Endothelial cell of umbilical vein (primary cell): ENCODE measurements at regions not wholly inside any gene's neighbourhood (a gene's known extent, or its start where the extent isn't known, plus 50 kb on each side); places are given as distances from the start of the nearest gene placed in this dataset.

Experiments used
- BruUV-seq: library from RNA; stranded (reverse); fragments of 400-500 nt; replicated peaks from 2 replicates; lab custom pipeline; 2021; lab: Mats Ljungman, UMichigan
- CTCF ChIA-PET: fragments of 300-600, 350-600 bp; sonication (Branson Sonifier 250); formaldehyde crosslinking; loops from one replicate; lab custom pipeline; 2021; ENCODE audit warnings: antibody characterized with exemption, inconsistent platforms; lab: Charles Lee
- POLR2A ChIA-PET: fragments of 300-600, 350-600 bp; sonication (Branson Sonifier 250); formaldehyde crosslinking; loops from one replicate; lab custom pipeline; 2021; ENCODE audit warnings: antibody characterized with exemption, inconsistent platforms; lab: Charles Lee
- DNase-seq: peaks from one replicate; pipeline ENCODE4 v3.0.0-alpha.2; 2011; ENCODE audit warnings: low read depth, low spot score
- FAIRE-seq: peaks from 2 replicates; lab custom pipeline; 2011; peaks lifted over from hg19 to GRCh38; lab: Jason Lieb, UNC
- H2AFZ ChIP-seq: 2 replicates; pipeline ENCODE4 v1.6.0; 2012; ENCODE audit warnings: low read depth, low read length, control low read depth, inconsistent platforms
- H3K27ac ChIP-seq: 2 replicates; pipeline ENCODE4 v1.5.1; 2011; ENCODE audit warnings: low read depth, mild to moderate bottlenecking, control low read depth, low read length, moderate library complexity; ENCODE audit not compliant: insufficient read depth
- H3K27me3 ChIP-seq, 2 experiments: 2 replicates each; pipeline versions ENCODE4 v1.6.0 to v1.6.1; 2011; ENCODE audit warnings: low read length in 2 of 2, mixed read lengths in 1 of 2; ENCODE audit not compliant: control insufficient read depth in 2 of 2, insufficient read depth in 2 of 2
- H3K36me3 ChIP-seq, 2 experiments: 2 replicates in 1 of 2; 3 replicates in 1 of 2; pipeline ENCODE4 v1.5.1; 2011; ENCODE audit warnings: low read length in 2 of 2, mild to moderate bottlenecking in 1 of 2, moderate library complexity in 1 of 2; ENCODE audit not compliant: control insufficient read depth in 2 of 2, insufficient read depth in 2 of 2; ENCODE audit errors: extremely low read depth in 1 of 2
- H3K4me1 ChIP-seq: 3 replicates; pipeline ENCODE4 v1.5.1; 2011; ENCODE audit warnings: mild to moderate bottlenecking, low read length; ENCODE audit not compliant: control insufficient read depth, insufficient read depth; ENCODE audit errors: extremely low read depth
- H3K4me2 ChIP-seq: 2 replicates; pipeline ENCODE4 v1.6.1; 2011; ENCODE audit warnings: low read length, control low read depth, mixed read lengths; ENCODE audit not compliant: insufficient read depth
- H3K4me3 ChIP-seq, 3 experiments: fragments of 200-600 bp in 1 of 3; sonication (generic), shearing (Covaris generic) in 1 of 3; replicated peaks in 1 of 3; 2 replicates each; pipeline ENCODE4 v1.5.1; 2011 to 2016; ENCODE audit warnings: control low read depth in 3 of 3, low read length in 3 of 3, mild to moderate bottlenecking in 2 of 3, inconsistent platforms in 1 of 3, low read depth in 1 of 3, moderate library complexity in 1 of 3; ENCODE audit not compliant: insufficient read depth in 1 of 3
- H3K79me2 ChIP-seq: 2 replicates; pipeline ENCODE4 v1.6.0; 2012; ENCODE audit warnings: low read length, inconsistent platforms; ENCODE audit not compliant: control insufficient read depth, insufficient read depth
- H3K9ac ChIP-seq: replicated peaks from 2 replicates; pipeline ENCODE3; 2011; ENCODE audit warnings: low read length, control low read depth; ENCODE audit not compliant: insufficient read depth; ENCODE audit errors: extremely low read depth
- H3K9me1 ChIP-seq: replicated peaks from 3 replicates; pipeline ENCODE4 v1.6.0; 2011; ENCODE audit warnings: mild to moderate bottlenecking, low read length; ENCODE audit not compliant: control insufficient read depth, insufficient read depth; ENCODE audit errors: extremely low read depth
- H3K9me3 ChIP-seq: replicated peaks from 2 replicates; pipeline ENCODE4 v1.5.1; 2012; ENCODE audit warnings: low read length, inconsistent platforms; ENCODE audit not compliant: control insufficient read depth, insufficient read depth
- H4K20me1 ChIP-seq: replicated peaks from 2 replicates; pipeline ENCODE3; 2011; ENCODE audit warnings: mild to moderate bottlenecking, low read length; ENCODE audit not compliant: control insufficient read depth, insufficient read depth; ENCODE audit errors: extremely low read depth
- CTCF ChIP-seq, 2 donors: IDR thresholded peaks; 1 replicate in 1 of 2; 2 replicates in 1 of 2; pipeline ENCODE4 v1.5.1; 2011; ENCODE audit warnings: low read length in 2 of 2, mild to moderate bottlenecking in 2 of 2, moderate library complexity in 2 of 2, control low read depth in 1 of 2, inconsistent platforms in 1 of 2, low read depth in 1 of 2; ENCODE audit not compliant: insufficient read depth in 1 of 2; ENCODE audit errors: extremely low read depth in 1 of 2
- EZH2 ChIP-seq: IDR thresholded peaks from 2 replicates; pipeline ENCODE4 v1.6.1; 2012; ENCODE audit warnings: borderline replicate concordance, low read depth, mild to moderate bottlenecking, moderate library complexity, low read length, inconsistent platforms; ENCODE audit not compliant: severe bottlenecking
- FOS ChIP-seq: IDR thresholded peaks from 2 replicates; pipeline ENCODE4 v1.6.1; 2011; ENCODE audit warnings: mild to moderate bottlenecking, low read length, moderate library complexity, borderline replicate concordance; ENCODE audit not compliant: insufficient read depth
- GATA2 ChIP-seq: IDR thresholded peaks from 2 replicates; pipeline ENCODE4 v1.7.0; 2011; ENCODE audit warnings: low read depth, mild to moderate bottlenecking, moderate library complexity, mixed read lengths, low read length; ENCODE audit not compliant: insufficient read length, insufficient read depth
- JUN ChIP-seq: IDR thresholded peaks from 2 replicates; pipeline ENCODE4 v1.6.1; 2011; ENCODE audit warnings: borderline replicate concordance, low read depth; ENCODE audit not compliant: insufficient read length, insufficient read depth
- MAX ChIP-seq: IDR thresholded peaks from 2 replicates; pipeline ENCODE4 v1.6.1; 2011; ENCODE audit not compliant: insufficient read depth, insufficient read length
- MYC ChIP-seq: IDR thresholded peaks from one replicate; pipeline ENCODE4 v1.6.1; 2011; ENCODE audit warnings: mild to moderate bottlenecking, low read depth, low read length
- POLR2A ChIP-seq: IDR thresholded peaks from 2 replicates; pipeline ENCODE4 v1.6.1; 2012; ENCODE audit warnings: low read depth, mild to moderate bottlenecking, control low read depth, low read length
- POLR2AphosphoS5 ChIP-seq: IDR thresholded peaks from 2 replicates; pipeline ENCODE4 v1.6.1; 2012; ENCODE audit warnings: low read depth, mild to moderate bottlenecking, control low read depth, low read length, moderate library complexity; ENCODE audit not compliant: insufficient read depth
- dilution Hi-C: fragments of 300-500 bp; cut with MboI; formaldehyde crosslinking; loops from one replicate; pipeline ENCODE4 v1.15.0; 2019; ENCODE audit warnings: low sequenced_read_pairs; ENCODE audit not compliant: extremely low pct_ligation_motif_present
- intact Hi-C: fragments of 100-400 bp; cut with micrococcal nuclease; formaldehyde crosslinking; loops from one replicate; pipeline ENCODE4 v1.10.0; 2022

GRCh38 chr6:164337024-164337924 lies 922.8 kb downstream of the QKI start:
- ChIA-PET POLR2A (no interaction called here), CTCF (no interaction called here)
- dilution Hi-C loops (no loop called here), intact Hi-C loops (no loop called here)
- no TSS peak for BruUV-seq
- TF ChIP-seq POLR2A (no peak), GATA2 (no peak)
- Histone ChIP-seq H3K4me1 (no peaks in the 10 kb centered on the region), H3K9ac (no peak overlapping the region), H4K20me1 (no peaks in the 10 kb centered on the region), H3K27me3 (no peaks in the 10 kb centered on the region), H3K4me2 (no peak overlapping the region), H3K9me3 (no peaks in the 10 kb centered on the region), H3K9me1 (no peaks in the 10 kb centered on the region), H3K27ac (no peak overlapping the region), H2AFZ (no peak overlapping the region), H3K4me3 (no peak overlapping the region), H3K36me3 (no peaks in the 10 kb centered on the region), H3K79me2 (no peaks in the 10 kb centered on the region)
- FAIRE-seq: no peak
- no peak for DNase-seq

- Histone ChIP-seq H3K4me2 (no peak overlapping the region), H3K27ac (no peak overlapping the region), H3K36me3 (no peaks in the 10 kb centered on the region), H4K20me1 (no peaks in the 10 kb centered on the region), H3K9ac (no peak overlapping the region), H3K4me1 (peaks cover 1% of the 10 kb centered on the region), H3K9me1 (no peaks in the 10 kb centered on the region), H3K4me3 (no peak overlapping the region), H3K27me3 (no peaks in the 10 kb centered on the region), H3K9me3 (no peaks in the 10 kb centered on the region), H3K79me2 (no peaks in the 10 kb centered on the region), H2AFZ (no peak overlapping the region)
- POLR2A ChIA-PET: no interaction called here
- no peak for DNase-seq
- dilution Hi-C loops (no loop called here), intact Hi-C loops (no loop called here)
- TF ChIP-seq EZH2 (no peak), POLR2AphosphoS5 (no peak), JUN (no peak), FOS (no peak), POLR2A (no peak), CTCF (IDR thresholded peaks at IDR 0.05; ENCODE audit: extremely low read depth in 1 of 2, insufficient read depth in 1 of 2, low read depth in 1 of 2, low read length in 2 of 2) (no peak), MYC (no peak), MAX (no peak), GATA2 (no peak)
- FAIRE-seq: no peak
- no TSS peak for BruUV-seq
- CTCF ChIA-PET: interaction anchor here (1.0 kb wide), 1 partner anchor 13 kb away, joined by 3 read pairs; no protein-coding TSS in a partner anchor
These were observed 921.9 kb downstream of the QKI start for GRCh38 chr6:164336455-164336854.
